HG03103 (cell line): ENCODE measurements at regions not wholly inside any gene's neighbourhood (a gene's known extent, or its start where the extent isn't known, plus 50 kb on each side); places are given as distances from the start of the nearest gene placed in this dataset.
"Not testable (repeated sequence)": the region's sequence is repeated elsewhere in the genome, so short reads cannot be mapped to it uniquely, and the experiment has no call there.

Source experiments
- ATAC-seq: cut with Tn5 transposase; IDR thresholded peaks from one replicate; pipeline ENCODE4 v1.9.1; 2021; ENCODE audit warnings: low read depth; ENCODE audit not compliant: unreplicated experiment

DNA sequence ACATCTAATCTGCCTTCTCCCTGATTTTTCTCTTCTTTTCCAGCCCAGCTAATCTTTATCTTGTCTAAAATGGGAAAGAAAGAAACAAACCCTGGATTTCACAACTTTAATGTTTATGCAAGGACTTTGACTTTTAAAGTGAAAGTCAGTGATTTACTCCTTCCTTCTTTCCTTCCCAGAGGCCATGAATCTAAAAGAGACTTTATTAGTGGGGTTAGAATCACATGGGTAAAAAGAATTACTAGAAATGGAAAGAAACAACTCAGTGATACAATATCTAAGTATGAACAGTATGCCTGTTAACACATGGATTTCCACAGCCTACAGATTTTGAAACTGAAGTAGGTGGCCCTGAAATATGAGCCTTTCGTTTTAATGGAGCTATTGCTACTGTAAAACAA lies 59.8 kb upstream of the KCNK2 start:
- no peak for ATAC-seq

GRCh38 chr1:215023155-215023832 lies 59.2 kb upstream of the KCNK2 start:
- ATAC-seq, result no peak

DNA sequence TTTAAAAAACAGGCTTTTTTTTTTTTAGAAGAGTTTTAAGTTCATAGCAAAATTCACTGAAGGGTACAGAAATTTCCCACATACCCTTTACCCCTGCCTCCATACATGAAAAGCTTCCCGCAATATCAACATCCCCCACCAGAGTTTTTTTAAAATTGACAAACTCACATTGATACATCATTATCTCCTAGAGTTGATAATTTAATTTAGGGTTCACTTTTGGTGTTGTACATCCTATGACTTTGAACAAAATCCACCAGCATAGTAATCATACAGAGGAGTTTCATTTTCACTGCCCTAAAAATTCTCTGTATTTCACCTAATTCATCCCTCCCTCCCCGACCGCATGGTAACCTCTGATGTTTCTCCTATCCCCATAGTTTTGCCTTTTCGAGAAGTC lies 53.6 kb upstream of the KCNK2 start:
- no peak for ATAC-seq

- ATAC-seq, result not testable (repeated sequence)
Observed at GRCh38 chr1:215030581-215030980, 52.0 kb upstream of the KCNK2 start.

GRCh38 chr1:215031392-215031791 lies 51.1 kb upstream of the KCNK2 start:
- no peak for ATAC-seq
